ENCODE measurements at regions not wholly inside any gene's neighbourhood (a gene's known extent, or its start where the extent isn't known, plus 50 kb on each side); places are given as distances from the start of the nearest gene placed in this dataset.

- no peak overlapping the region for H2AFZ ChIP-seq (ENCODE audit: low read depth, low read length)
These were observed 309.0 kb downstream of the RPRM start for GRCh38 chr2:153169609-153170008.

GRCh38 chr2:153165021-153165420, 313.5 kb downstream of the RPRM start:
- Histone ChIP-seq H2AK5ac (ENCODE audit: low read length, severe bottlenecking) (no peak overlapping the region), H3K4me3 (ENCODE audit: insufficient read depth in 1 of 2, low read depth in 1 of 2, low read length in 2 of 2) (no peak overlapping the region), H3K4ac (ENCODE audit: low read depth in 1 of 2, low read length in 2 of 2) (no peak overlapping the region), H3K9me3 (ENCODE audit: control insufficient read depth, low read length) (no peaks in the 10 kb centered on the region), H3K4me1 (ENCODE audit: control insufficient read depth, insufficient read depth, low read depth, low read length) (no peaks in the 10 kb centered on the region), H2AFZ (ENCODE audit: low read depth, low read length) (no peak overlapping the region), H4K91ac (ENCODE audit: low read length) (no peak overlapping the region), H3K79me1 (replicated peaks; ENCODE audit: low read length, poor library complexity, severe bottlenecking) (no peaks in the 10 kb centered on the region), H3K27ac (ENCODE audit: low read length, poor library complexity, severe bottlenecking) (no peak overlapping the region), H3K23ac (ENCODE audit: low read length in 2 of 2) (no peak overlapping the region), H2BK120ac (ENCODE audit: low read depth, low read length) (no peak overlapping the region), H4K8ac (ENCODE audit: low read length) (no peak overlapping the region), H3K27me3 (ENCODE audit: control insufficient read depth in 1 of 2, insufficient read depth in 1 of 2, low read length in 2 of 2) (no peaks in the 10 kb centered on the region), H3K18ac (ENCODE audit: low read depth in 1 of 2, low read length in 2 of 2) (no peak overlapping the region), H3K9ac (ENCODE audit: low read length) (no peak overlapping the region), H2BK12ac (ENCODE audit: low read length in 2 of 2) (no peak overlapping the region), H3K14ac (ENCODE audit: low read length in 2 of 2) (no peak overlapping the region), H2BK5ac (ENCODE audit: low read depth, low read length, poor library complexity, severe bottlenecking) (no peak overlapping the region), H3K4me2 (ENCODE audit: low read length, poor library complexity, severe bottlenecking) (no peak overlapping the region), H3K36me3 (ENCODE audit: control insufficient read depth in 1 of 2, insufficient read depth in 2 of 2, low read depth in 1 of 2, low read length in 2 of 2) (no peaks in the 10 kb centered on the region), H2BK15ac (ENCODE audit: low read depth, poor library complexity, severe bottlenecking) (no peak overlapping the region)
- DNase-seq = no peak

More at GRCh38 chr2:153169609-153170008, 309.0 kb downstream of the RPRM start:
- H3K9me3 ChIP-seq (ENCODE audit: control insufficient read depth, low read length) = no peaks in the 10 kb centered on the region
- H2BK12ac ChIP-seq (ENCODE audit: low read length in 2 of 2) = no peak overlapping the region
- no peak overlapping the region for H3K4ac ChIP-seq (ENCODE audit: low read depth in 1 of 2, low read length in 2 of 2)
- no peak for DNase-seq
- H2BK15ac ChIP-seq (ENCODE audit: low read depth, poor library complexity, severe bottlenecking) = no peak overlapping the region
- no peak overlapping the region for H4K91ac ChIP-seq (ENCODE audit: low read length)
- no peak overlapping the region for H3K14ac ChIP-seq (ENCODE audit: low read length in 2 of 2)
- no peaks in the 10 kb centered on the region for H3K36me3 ChIP-seq (ENCODE audit: control insufficient read depth in 1 of 2, insufficient read depth in 2 of 2, low read depth in 1 of 2, low read length in 2 of 2)
- H4K8ac ChIP-seq (ENCODE audit: low read length) = no peak overlapping the region
- H3K23ac ChIP-seq (ENCODE audit: low read length in 2 of 2) = no peak overlapping the region
- H3K4me1 ChIP-seq (ENCODE audit: control insufficient read depth, insufficient read depth, low read depth, low read length) = no peaks in the 10 kb centered on the region
- no peak overlapping the region for H2BK120ac ChIP-seq (ENCODE audit: low read depth, low read length)
- H3K27me3 ChIP-seq (ENCODE audit: control insufficient read depth in 1 of 2, insufficient read depth in 1 of 2, low read length in 2 of 2) = no peaks in the 10 kb centered on the region
- H3K4me2 ChIP-seq (ENCODE audit: low read length, poor library complexity, severe bottlenecking) = no peak overlapping the region
- H2AK5ac ChIP-seq (ENCODE audit: low read length, severe bottlenecking) = no peak overlapping the region
- H3K79me1 ChIP-seq (replicated peaks; ENCODE audit: low read length, poor library complexity, severe bottlenecking) = no peaks in the 10 kb centered on the region
- H3K4me3 ChIP-seq (ENCODE audit: insufficient read depth in 1 of 2, low read depth in 1 of 2, low read length in 2 of 2) = no peak overlapping the region
- H2BK5ac ChIP-seq (ENCODE audit: low read depth, low read length, poor library complexity, severe bottlenecking) = no peak overlapping the region
- H3K27ac ChIP-seq (ENCODE audit: low read length, poor library complexity, severe bottlenecking) = no peak overlapping the region
- no peak overlapping the region for H3K18ac ChIP-seq (ENCODE audit: low read depth in 1 of 2, low read length in 2 of 2)
- no peak overlapping the region for H3K9ac ChIP-seq (ENCODE audit: low read length)

- no peak overlapping the region for H4K91ac ChIP-seq (ENCODE audit: low read length)
- H2BK15ac ChIP-seq (ENCODE audit: low read depth, poor library complexity, severe bottlenecking) = no peak overlapping the region
- H3K27ac ChIP-seq (ENCODE audit: low read length, poor library complexity, severe bottlenecking) = no peak overlapping the region
- no peak overlapping the region for H2BK120ac ChIP-seq (ENCODE audit: low read depth, low read length)
- H2BK5ac ChIP-seq (ENCODE audit: low read depth, low read length, poor library complexity, severe bottlenecking) = no peak overlapping the region
- no peak overlapping the region for H2AK5ac ChIP-seq (ENCODE audit: low read length, severe bottlenecking)
- no peaks in the 10 kb centered on the region for H3K9me3 ChIP-seq (ENCODE audit: control insufficient read depth, low read length)
- H3K18ac ChIP-seq (ENCODE audit: low read depth in 1 of 2, low read length in 2 of 2) = no peak overlapping the region
- H3K9ac ChIP-seq (ENCODE audit: low read length) = no peak overlapping the region
- H3K4ac ChIP-seq (ENCODE audit: low read depth in 1 of 2, low read length in 2 of 2) = no peak overlapping the region
- H3K27me3 ChIP-seq (ENCODE audit: control insufficient read depth in 1 of 2, insufficient read depth in 1 of 2, low read length in 2 of 2) = no peaks in the 10 kb centered on the region
- no peak overlapping the region for H2BK12ac ChIP-seq (ENCODE audit: low read length in 2 of 2)
- H2AFZ ChIP-seq (ENCODE audit: low read depth, low read length) = no peak overlapping the region
- H3K4me2 ChIP-seq (ENCODE audit: low read length, poor library complexity, severe bottlenecking) = no peak overlapping the region
- no peaks in the 10 kb centered on the region for H3K79me1 ChIP-seq (replicated peaks; ENCODE audit: low read length, poor library complexity, severe bottlenecking)
- no peaks in the 10 kb centered on the region for H3K36me3 ChIP-seq (ENCODE audit: control insufficient read depth in 1 of 2, insufficient read depth in 2 of 2, low read depth in 1 of 2, low read length in 2 of 2)
- H3K4me3 ChIP-seq (ENCODE audit: insufficient read depth in 1 of 2, low read depth in 1 of 2, low read length in 2 of 2) = no peak overlapping the region
- 82% methylated on average over 2 of the region's 2 CpGs for WGBS
- no peaks in the 10 kb centered on the region for H3K4me1 ChIP-seq (ENCODE audit: control insufficient read depth, insufficient read depth, low read depth, low read length)
- DNase-seq = no peak
- H4K8ac ChIP-seq (ENCODE audit: low read length) = no peak overlapping the region
- H3K23ac ChIP-seq (ENCODE audit: low read length in 2 of 2) = no peak overlapping the region
- no peak overlapping the region for H3K14ac ChIP-seq (ENCODE audit: low read length in 2 of 2)
These were observed 315.5 kb downstream of the RPRM start for GRCh38 chr2:153163055-153163454.

- Histone ChIP-seq H3K4me3 (ENCODE audit: insufficient read depth in 1 of 2, low read depth in 1 of 2, low read length in 2 of 2) (no peak overlapping the region), H3K9me3 (ENCODE audit: control insufficient read depth, low read length) (no peaks in the 10 kb centered on the region), H3K36me3 (ENCODE audit: control insufficient read depth in 1 of 2, insufficient read depth in 2 of 2, low read depth in 1 of 2, low read length in 2 of 2) (no peaks in the 10 kb centered on the region), H4K91ac (ENCODE audit: low read length) (no peak overlapping the region), H3K27me3 (ENCODE audit: control insufficient read depth in 1 of 2, insufficient read depth in 1 of 2, low read length in 2 of 2) (no peaks in the 10 kb centered on the region), H3K14ac (ENCODE audit: low read length in 2 of 2) (no peak overlapping the region), H3K4me2 (ENCODE audit: low read length, poor library complexity, severe bottlenecking) (no peak overlapping the region), H2AK5ac (ENCODE audit: low read length, severe bottlenecking) (no peak overlapping the region), H3K79me1 (replicated peaks; ENCODE audit: low read length, poor library complexity, severe bottlenecking) (no peaks in the 10 kb centered on the region), H4K8ac (ENCODE audit: low read length) (no peak overlapping the region), H2BK12ac (ENCODE audit: low read length in 2 of 2) (no peak overlapping the region), H2BK5ac (ENCODE audit: low read depth, low read length, poor library complexity, severe bottlenecking) (no peak overlapping the region), H3K18ac (ENCODE audit: low read depth in 1 of 2, low read length in 2 of 2) (no peak overlapping the region), H3K9ac (ENCODE audit: low read length) (no peak overlapping the region), H3K23ac (ENCODE audit: low read length in 2 of 2) (no peak overlapping the region), H2AFZ (ENCODE audit: low read depth, low read length) (no peak overlapping the region), H2BK120ac (ENCODE audit: low read depth, low read length) (no peak overlapping the region), H3K4me1 (ENCODE audit: control insufficient read depth, insufficient read depth, low read depth, low read length) (no peaks in the 10 kb centered on the region), H3K27ac (ENCODE audit: low read length, poor library complexity, severe bottlenecking) (no peak overlapping the region), H3K4ac (ENCODE audit: low read depth in 1 of 2, low read length in 2 of 2) (no peak overlapping the region), H2BK15ac (ENCODE audit: low read depth, poor library complexity, severe bottlenecking) (no peak overlapping the region)
- DNase-seq = no peak
- 70% methylated on average over 2 of the region's 2 CpGs for WGBS
These were observed 321.8 kb downstream of the RPRM start for GRCh38 chr2:153156743-153157142.

Measured in mesenchymal stem cell (in vitro differentiated cells and primary cell).